ENCODE measurements at regions not wholly inside any gene's neighbourhood (a gene's known extent, or its start where the extent isn't known, plus 50 kb on each side); places are given as distances from the start of the nearest gene placed in this dataset.

DNA sequence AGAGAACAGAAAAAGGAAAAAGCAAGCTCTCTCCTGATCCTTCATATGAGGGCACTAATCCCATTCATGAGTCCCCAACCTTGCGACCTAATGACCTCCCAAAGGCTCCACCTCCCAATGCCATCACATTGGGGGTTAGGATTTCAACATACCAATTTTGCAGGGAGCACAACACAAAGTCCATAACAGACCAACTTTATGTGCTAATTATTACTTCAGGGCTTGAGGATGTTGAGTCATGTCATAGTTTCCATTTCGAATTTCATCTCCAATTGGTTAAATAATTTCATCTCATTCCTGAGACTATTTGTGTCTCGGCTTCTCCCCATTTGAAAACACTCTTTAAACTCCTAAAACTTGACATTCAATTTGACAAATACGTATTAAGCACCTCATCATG, 69.9 kb upstream of the KLF7 start:
- no peak for TF ChIP-seq RAD21 (IDR thresholded peaks at IDR 0.05; ENCODE audit: low read depth)
- TF ChIP-seq CTCF (IDR thresholded peaks at IDR 0.05 in 2 of 3, conservative IDR thresholded peaks at IDR 0.05 in 1 of 3; ENCODE audit: borderline replicate concordance in 1 of 3, insufficient read depth in 1 of 3, low read depth in 2 of 3, low read length in 2 of 3): no peak
- TF ChIP-seq POLR2AphosphoS5 (IDR thresholded peaks at IDR 0.05; ENCODE audit: low read depth, low read length): no peak
- no peak for TF ChIP-seq YY1 (IDR thresholded peaks at IDR 0.05; ENCODE audit: extremely low read depth, insufficient replicate concordance, low read depth, low read length)
- TF ChIP-seq POLR2A (IDR thresholded peaks at IDR 0.05; ENCODE audit: borderline replicate concordance, extremely low read depth, insufficient read depth, insufficient read length): no peak
